WTC11 (cell line): ENCODE measurements at regions not wholly inside any gene's neighbourhood (a gene's known extent, or its start where the extent isn't known, plus 50 kb on each side); places are given as distances from the start of the nearest gene placed in this dataset.

Experiments used
- ATAC-seq: fragments of 200-7000 bp; cut with Tn5 transposase; 2 replicates; pipeline ENCODE4 v1.10.0; 2021; ENCODE audit warnings: mild to moderate bottlenecking, moderate library complexity
- CTCF ChIA-PET: fragments of 300-600 bp; sonication (Branson Sonifier 250); formaldehyde crosslinking; loops from one replicate; lab custom pipeline; 2021; ENCODE audit warnings: antibody characterized with exemption; lab: Charles Lee
- POLR2A ChIA-PET: fragments of 350-600 bp; sonication (Branson Sonifier 250); formaldehyde crosslinking; loops from one replicate; lab custom pipeline; 2021; ENCODE audit warnings: antibody characterized with exemption; lab: Charles Lee
- DNase-seq: peaks from one replicate; pipeline ENCODE4 v3.0.0; 2021; ENCODE audit warnings: low spot score
- H3K27ac Mint-ChIP-seq: 2 replicates; pipeline ENCODE4 v1.8.0; 2021; ENCODE audit warnings: mixed read lengths
- H3K27me3 Mint-ChIP-seq: 2 replicates; pipeline ENCODE4 v1.8.0; 2021; ENCODE audit warnings: low read depth, mild to moderate bottlenecking, moderate library complexity, mixed read lengths
- H3K36me3 Mint-ChIP-seq: 2 replicates; pipeline ENCODE4 v1.8.0; 2021; ENCODE audit warnings: mixed read lengths
- H3K4me1 Mint-ChIP-seq: 2 replicates; pipeline ENCODE4 v1.8.0; 2022; ENCODE audit warnings: mixed read lengths
- H3K4me3 Mint-ChIP-seq: 2 replicates; pipeline ENCODE4 v1.8.0; 2021; ENCODE audit warnings: mild to moderate bottlenecking, moderate library complexity, mixed read lengths
- H3K9me3 Mint-ChIP-seq: 2 replicates; pipeline ENCODE4 v1.8.0; 2021; ENCODE audit warnings: mixed read lengths
- AFF4 ChIP-seq: sonication (generic); formaldehyde crosslinking; IDR thresholded peaks from 2 replicates; pipeline ENCODE4 v1.8.1; 2023; ENCODE audit warnings: mild to moderate bottlenecking, missing genetic modification reagents, borderline replicate concordance
- ARID4B ChIP-seq: sonication (generic); formaldehyde crosslinking; IDR thresholded peaks from 2 replicates; pipeline ENCODE4 v1.8.0; 2023; ENCODE audit warnings: missing genetic modification reagents, mild to moderate bottlenecking, borderline replicate concordance
- CREM ChIP-seq: sonication (generic); formaldehyde crosslinking; IDR thresholded peaks from 2 replicates; pipeline ENCODE4 v1.8.1; 2022; ENCODE audit warnings: mild to moderate bottlenecking, missing genetic modification reagents, moderate library complexity
- ESRRA ChIP-seq: sonication (generic); formaldehyde crosslinking; IDR thresholded peaks from 2 replicates; pipeline ENCODE4 v1.8.1; 2022; ENCODE audit warnings: mild to moderate bottlenecking, missing genetic modification reagents, borderline replicate concordance
- FOXJ3 ChIP-seq: sonication (generic); formaldehyde crosslinking; IDR thresholded peaks from 2 replicates; pipeline ENCODE4 v1.9.0; 2021; ENCODE audit warnings: missing genetic modification reagents, mild to moderate bottlenecking, borderline replicate concordance
- GTF2I ChIP-seq: fragments of 250-450 bp; sonication (Bioruptor Pico); conservative IDR thresholded peaks from 2 replicates; pipeline ENCODE4 v1.4.0; 2021; ENCODE audit warnings: mild to moderate bottlenecking
- JUN ChIP-seq: sonication (generic); formaldehyde crosslinking; IDR thresholded peaks from 2 replicates; pipeline ENCODE4 v1.8.0; 2023; ENCODE audit warnings: mild to moderate bottlenecking, missing genetic modification reagents
- MXD4 ChIP-seq: fragments of 250-450 bp; sonication (Bioruptor Pico); IDR thresholded peaks from 2 replicates; pipeline ENCODE4 v1.8.0; 2021; ENCODE audit warnings: mild to moderate bottlenecking, moderate library complexity, borderline replicate concordance
- NFATC4 ChIP-seq: fragments of 250-450 bp; sonication (Bioruptor Pico); IDR thresholded peaks from 2 replicates; pipeline ENCODE4 v1.9.0; 2021; ENCODE audit warnings: mild to moderate bottlenecking
- NFE2L1 ChIP-seq: sonication (generic); formaldehyde crosslinking; IDR thresholded peaks from 2 replicates; pipeline ENCODE4 v1.8.1; 2023; ENCODE audit warnings: missing genetic modification reagents
- OVOL2 ChIP-seq: fragments of 250-450 bp; sonication (Bioruptor Pico); IDR thresholded peaks from 2 replicates; pipeline ENCODE4 v1.9.0; 2021; ENCODE audit warnings: mild to moderate bottlenecking, borderline replicate concordance
- SP1 ChIP-seq: sonication (generic); formaldehyde crosslinking; conservative IDR thresholded peaks from 2 replicates; pipeline ENCODE4 v1.8.1; 2022; ENCODE audit warnings: missing genetic modification reagents
- STAT6 ChIP-seq: sonication (generic); formaldehyde crosslinking; conservative IDR thresholded peaks from 2 replicates; pipeline ENCODE4 v1.8.1; 2023; ENCODE audit warnings: mild to moderate bottlenecking, low read depth, missing genetic modification reagents, moderate library complexity
- TP53 ChIP-seq: sonication (generic); formaldehyde crosslinking; IDR thresholded peaks from 2 replicates; pipeline ENCODE4 v1.8.1; 2023; ENCODE audit warnings: mild to moderate bottlenecking, missing genetic modification reagents
- USF2 ChIP-seq: sonication (generic); formaldehyde crosslinking; IDR thresholded peaks from 2 replicates; pipeline ENCODE4 v1.8.1; 2023; ENCODE audit warnings: mild to moderate bottlenecking, missing genetic modification reagents, moderate library complexity
- ZBTB21 ChIP-seq: sonication (generic); formaldehyde crosslinking; IDR thresholded peaks from 2 replicates; pipeline ENCODE4 v1.8.1; 2023; ENCODE audit warnings: mild to moderate bottlenecking, missing genetic modification reagents, borderline replicate concordance
- ZBTB43 ChIP-seq: sonication (generic); formaldehyde crosslinking; IDR thresholded peaks from 2 replicates; pipeline ENCODE4 v1.8.1; 2023; ENCODE audit warnings: mild to moderate bottlenecking, missing genetic modification reagents
- ZNF138 ChIP-seq: sonication (generic); formaldehyde crosslinking; conservative IDR thresholded peaks from 2 replicates; pipeline ENCODE4 v1.8.1; 2022; ENCODE audit warnings: mild to moderate bottlenecking, moderate library complexity, missing genetic modification reagents
- ZNF416 ChIP-seq: fragments of 250-450 bp; sonication (Bioruptor Pico); IDR thresholded peaks from 2 replicates; pipeline ENCODE4 v1.9.0; 2021; ENCODE audit warnings: mild to moderate bottlenecking, inconsistent platforms
- TF ChIP-seq, protein P1 (sequence below): sonication (generic); formaldehyde crosslinking; IDR thresholded peaks from 2 replicates; pipeline ENCODE4 v1.8.0; 2022; ENCODE audit warnings: mild to moderate bottlenecking, missing genetic modification reagents
- TF ChIP-seq, protein P2 (sequence below): sonication (generic); formaldehyde crosslinking; IDR thresholded peaks from 2 replicates; pipeline ENCODE4 v1.8.1; 2022; ENCODE audit warnings: low read depth, mild to moderate bottlenecking, moderate library complexity, missing genetic modification reagents, borderline replicate concordance

- TF ChIP-seq STAT6 (CRISPR knock-in tag) (no peak), ZNF138 (no peak)
These were observed 479.4 kb upstream of the SYNCRIP start (continued) for GRCh38 chr6:86122086-86122485.

- DNase-seq (no peak), ATAC-seq (no peak)
- H3K36me3 Mint-ChIP-seq: no peaks in the 10 kb centered on the region
- no peak overlapping the region for H3K27ac Mint-ChIP-seq
- no peak overlapping the region for H3K4me3 Mint-ChIP-seq
- no peaks in the 10 kb centered on the region; the same call in 1 of the 2 replicates for H3K27me3 Mint-ChIP-seq
- H3K4me1 Mint-ChIP-seq: 0 out of 2 replicates have a peak, but pooled peaks cover 4% of the 10 kb centered on the region
- POLR2A ChIA-PET: no interaction called here
- H3K9me3 Mint-ChIP-seq: no peaks in the 10 kb centered on the region
- TF ChIP-seq ESRRA (CRISPR knock-in tag) (no peak), FOXJ3 (CRISPR knock-in tag) (no peak), USF2 (no peak), GTF2I (no peak), TP53 (no peak), NFATC4 (CRISPR knock-in tag) (no peak), ZBTB43 (CRISPR knock-in tag) (no peak), OVOL2 (CRISPR knock-in tag) (no peak), CREM (CRISPR knock-in tag) (no peak), ZNF138 (no peak), AFF4 (CRISPR knock-in tag) (no peak), ZNF416 (CRISPR knock-in tag) (no peak), JUN (no peak), MXD4 (CRISPR knock-in tag) (no peak), SP1 (CRISPR knock-in tag) (no peak), ARID4B (CRISPR knock-in tag) (no peak), NFE2L1 (CRISPR knock-in tag) (no peak), ZBTB21 (CRISPR knock-in tag) (no peak)
- TF ChIP-seq, protein P1, sequence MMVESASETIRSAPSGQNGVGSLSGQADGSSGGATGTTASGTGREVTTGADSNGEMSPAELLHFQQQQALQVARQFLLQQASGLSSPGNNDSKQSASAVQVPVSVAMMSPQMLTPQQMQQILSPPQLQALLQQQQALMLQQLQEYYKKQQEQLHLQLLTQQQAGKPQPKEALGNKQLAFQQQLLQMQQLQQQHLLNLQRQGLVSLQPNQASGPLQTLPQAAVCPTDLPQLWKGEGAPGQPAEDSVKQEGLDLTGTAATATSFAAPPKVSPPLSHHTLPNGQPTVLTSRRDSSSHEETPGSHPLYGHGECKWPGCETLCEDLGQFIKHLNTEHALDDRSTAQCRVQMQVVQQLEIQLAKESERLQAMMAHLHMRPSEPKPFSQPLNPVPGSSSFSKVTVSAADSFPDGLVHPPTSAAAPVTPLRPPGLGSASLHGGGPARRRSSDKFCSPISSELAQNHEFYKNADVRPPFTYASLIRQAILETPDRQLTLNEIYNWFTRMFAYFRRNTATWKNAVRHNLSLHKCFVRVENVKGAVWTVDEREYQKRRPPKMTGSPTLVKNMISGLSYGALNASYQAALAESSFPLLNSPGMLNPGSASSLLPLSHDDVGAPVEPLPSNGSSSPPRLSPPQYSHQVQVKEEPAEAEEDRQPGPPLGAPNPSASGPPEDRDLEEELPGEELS (CRISPR knock-in tag): no peak
- TF ChIP-seq, protein P2, sequence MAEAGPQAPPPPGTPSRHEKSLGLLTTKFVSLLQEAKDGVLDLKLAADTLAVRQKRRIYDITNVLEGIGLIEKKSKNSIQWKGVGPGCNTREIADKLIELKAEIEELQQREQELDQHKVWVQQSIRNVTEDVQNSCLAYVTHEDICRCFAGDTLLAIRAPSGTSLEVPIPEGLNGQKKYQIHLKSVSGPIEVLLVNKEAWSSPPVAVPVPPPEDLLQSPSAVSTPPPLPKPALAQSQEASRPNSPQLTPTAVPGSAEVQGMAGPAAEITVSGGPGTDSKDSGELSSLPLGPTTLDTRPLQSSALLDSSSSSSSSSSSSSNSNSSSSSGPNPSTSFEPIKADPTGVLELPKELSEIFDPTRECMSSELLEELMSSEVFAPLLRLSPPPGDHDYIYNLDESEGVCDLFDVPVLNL (CRISPR knock-in tag): no peak
- CTCF ChIA-PET: no interaction called here
These were observed 475.6 kb upstream of the SYNCRIP start for GRCh38 chr6:86118271-86118670.
